ENCODE measurements at regions not wholly inside any gene's neighbourhood (a gene's known extent, or its start where the extent isn't known, plus 50 kb on each side); places are given as distances from the start of the nearest gene placed in this dataset.

DNA sequence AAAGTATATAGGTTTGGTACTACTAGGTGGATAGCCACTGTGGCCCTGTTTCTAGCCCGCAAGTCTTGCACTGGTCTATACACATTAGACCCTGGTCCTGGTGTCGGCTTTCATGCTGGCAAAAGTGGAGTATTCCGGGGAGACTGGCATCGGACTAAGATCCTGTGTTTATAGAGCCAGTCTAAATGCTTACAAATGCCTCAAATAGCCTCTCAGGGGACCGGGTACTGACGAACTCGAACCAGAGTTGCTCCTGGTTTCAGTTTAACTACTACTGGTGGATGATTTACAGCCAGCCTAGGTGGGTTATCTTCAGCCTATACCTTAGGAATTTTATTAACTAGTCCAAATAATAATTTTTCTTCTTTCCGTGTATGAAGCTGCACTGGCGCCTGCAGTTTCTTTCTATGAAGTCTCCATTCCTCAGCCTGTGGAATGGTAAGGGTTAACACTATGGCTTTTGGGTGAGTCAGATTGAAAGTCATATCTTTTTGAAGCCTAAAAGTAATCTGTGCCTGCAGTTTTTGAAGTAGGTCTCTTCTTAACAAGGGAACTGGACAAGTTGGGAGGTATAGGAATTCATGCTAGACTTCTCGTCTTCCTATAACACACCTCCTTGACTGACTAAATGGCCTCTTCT lies 51.3 kb downstream of the OR10H4 start:
- no peak overlapping the region for H3K4me3 ChIP-seq (ENCODE audit: low read length)
- no peak for DNase-seq (ENCODE audit: low read depth)
- TF ChIP-seq, protein P1, sequence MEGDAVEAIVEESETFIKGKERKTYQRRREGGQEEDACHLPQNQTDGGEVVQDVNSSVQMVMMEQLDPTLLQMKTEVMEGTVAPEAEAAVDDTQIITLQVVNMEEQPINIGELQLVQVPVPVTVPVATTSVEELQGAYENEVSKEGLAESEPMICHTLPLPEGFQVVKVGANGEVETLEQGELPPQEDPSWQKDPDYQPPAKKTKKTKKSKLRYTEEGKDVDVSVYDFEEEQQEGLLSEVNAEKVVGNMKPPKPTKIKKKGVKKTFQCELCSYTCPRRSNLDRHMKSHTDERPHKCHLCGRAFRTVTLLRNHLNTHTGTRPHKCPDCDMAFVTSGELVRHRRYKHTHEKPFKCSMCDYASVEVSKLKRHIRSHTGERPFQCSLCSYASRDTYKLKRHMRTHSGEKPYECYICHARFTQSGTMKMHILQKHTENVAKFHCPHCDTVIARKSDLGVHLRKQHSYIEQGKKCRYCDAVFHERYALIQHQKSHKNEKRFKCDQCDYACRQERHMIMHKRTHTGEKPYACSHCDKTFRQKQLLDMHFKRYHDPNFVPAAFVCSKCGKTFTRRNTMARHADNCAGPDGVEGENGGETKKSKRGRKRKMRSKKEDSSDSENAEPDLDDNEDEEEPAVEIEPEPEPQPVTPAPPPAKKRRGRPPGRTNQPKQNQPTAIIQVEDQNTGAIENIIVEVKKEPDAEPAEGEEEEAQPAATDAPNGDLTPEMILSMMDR (IDR thresholded peaks at IDR 0.05; ENCODE audit: insufficient read depth, low read depth, low read length, missing control alignments): no peak

DNA sequence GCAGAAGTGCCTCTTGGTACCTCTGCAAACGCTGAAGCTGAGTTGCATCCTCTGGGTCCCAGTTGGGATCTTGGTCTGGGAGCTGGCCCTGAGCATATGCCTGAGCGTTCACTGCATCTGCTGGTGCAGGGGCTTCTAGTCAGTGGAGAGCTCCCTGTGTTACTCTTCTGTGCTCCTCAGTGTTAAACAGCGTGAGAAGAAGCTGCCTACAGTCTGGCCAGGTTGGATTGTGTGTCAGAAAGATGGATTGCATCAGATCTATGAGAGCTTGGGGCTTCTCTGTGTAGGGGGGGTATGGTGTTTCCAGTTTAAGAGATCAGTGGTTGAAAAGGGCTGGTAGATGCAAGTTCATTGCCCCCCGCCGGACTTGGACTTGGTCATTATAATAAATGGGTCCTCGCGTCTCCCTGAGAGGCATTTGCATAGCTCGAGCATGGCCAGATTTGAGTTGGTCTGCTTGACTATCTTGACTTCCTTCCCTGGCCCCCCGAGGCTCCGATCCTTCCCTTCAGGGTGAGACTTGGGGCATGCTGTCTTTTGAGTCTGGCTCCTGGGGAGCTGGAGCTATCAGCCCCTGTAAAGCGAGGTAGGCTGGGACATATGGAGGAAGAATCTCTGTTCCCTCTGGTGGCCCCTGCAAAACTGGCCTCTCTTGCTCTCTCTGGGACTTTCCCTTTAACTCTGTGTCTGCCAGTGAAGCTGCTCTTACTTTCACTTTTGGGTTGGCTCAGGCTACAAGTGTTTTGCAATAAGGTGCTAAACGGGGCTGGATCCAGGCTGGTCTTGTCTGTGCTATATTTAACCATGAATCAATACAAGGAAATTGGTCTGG lies 52.9 kb downstream of the OR10H4 start:
- DNase-seq (ENCODE audit: low read depth): peak; percentile 47
- TF ChIP-seq, protein P1 (IDR thresholded peaks at IDR 0.05; ENCODE audit: insufficient read depth, low read depth, low read length, missing control alignments): no peak
- H3K4me3 ChIP-seq (ENCODE audit: low read length): peak overlapping the region; percentile 7

DNA sequence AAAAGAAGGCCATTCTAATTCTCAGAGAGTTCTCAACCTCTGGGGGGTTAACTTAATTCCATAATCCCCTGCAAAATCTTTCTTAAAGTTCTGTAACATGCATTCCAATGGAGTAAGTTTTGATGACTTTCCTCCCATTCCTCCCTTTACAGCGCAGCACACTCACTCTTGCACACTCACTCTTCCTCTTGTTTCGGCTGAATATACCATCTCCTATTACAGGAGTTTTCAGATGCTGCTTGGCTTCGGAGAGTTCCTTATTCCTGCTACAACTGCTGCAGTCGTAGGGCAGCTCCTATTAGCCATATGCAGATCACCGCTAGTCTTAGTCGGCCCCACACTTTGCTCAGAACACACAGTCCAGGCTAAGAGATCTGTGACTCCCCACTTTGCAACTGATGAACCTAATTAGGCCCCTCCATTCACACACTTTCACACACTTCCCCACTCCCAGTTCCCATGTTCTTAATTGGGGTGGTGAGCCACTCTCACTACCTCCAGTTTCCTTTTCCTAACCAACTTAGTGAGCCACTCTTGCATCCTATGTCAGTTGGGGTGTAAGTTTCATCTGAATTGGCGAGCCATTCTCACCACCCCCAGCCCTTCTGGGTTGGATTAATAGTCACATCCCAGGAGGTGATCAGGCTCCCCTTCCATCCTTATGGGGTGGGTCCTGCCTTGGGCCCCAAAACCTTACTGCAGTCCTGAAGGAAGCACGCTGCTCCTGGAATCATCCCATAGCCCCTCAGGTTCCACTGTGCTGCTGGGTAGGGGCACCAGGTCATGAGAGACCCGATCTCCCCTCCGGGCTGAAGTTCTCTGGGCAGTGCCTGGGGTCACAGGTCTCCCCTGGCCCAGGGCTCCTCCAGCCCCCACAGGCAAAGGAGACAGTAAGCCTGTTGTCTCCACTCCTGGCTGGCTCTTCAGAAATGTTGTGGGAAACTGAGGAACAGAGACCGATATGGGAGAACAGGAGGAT lies 53.9 kb downstream of the OR10H4 start:
- H3K4me3 ChIP-seq (ENCODE audit: low read length): no peak overlapping the region
- TF ChIP-seq, protein P1 (IDR thresholded peaks at IDR 0.05; ENCODE audit: insufficient read depth, low read depth, low read length, missing control alignments): no peak
- DNase-seq (ENCODE audit: low read depth): no peak

GRCh38 chr19:16003391-16003790 lies 54.6 kb downstream of the OR10H4 start:
- DNase-seq (ENCODE audit: low read depth): no peak
- TF ChIP-seq, protein P1 (IDR thresholded peaks at IDR 0.05; ENCODE audit: insufficient read depth, low read depth, low read length, missing control alignments): no peak
- no peak overlapping the region for H3K4me3 ChIP-seq (ENCODE audit: low read length)

- no peak for DNase-seq (ENCODE audit: low read depth)
- TF ChIP-seq, protein P1 (IDR thresholded peaks at IDR 0.05; ENCODE audit: insufficient read depth, low read depth, low read length, missing control alignments): no peak
- no peak overlapping the region for H3K4me3 ChIP-seq (ENCODE audit: low read length)
Observed at GRCh38 chr19:16005925-16006324, 57.1 kb downstream of the OR10H4 start.

GRCh38 chr19:16012552-16012951 lies 63.7 kb upstream of the TPM4 start:
- TF ChIP-seq, protein P1 (IDR thresholded peaks at IDR 0.05; ENCODE audit: insufficient read depth, low read depth, low read length, missing control alignments): no peak
- H3K4me3 ChIP-seq (ENCODE audit: low read length): no peak overlapping the region
- DNase-seq (ENCODE audit: low read depth): no peak
